ENCODE measurements at regions not wholly inside any gene's neighbourhood (a gene's known extent, or its start where the extent isn't known, plus 50 kb on each side); places are given as distances from the start of the nearest gene placed in this dataset.

DNA sequence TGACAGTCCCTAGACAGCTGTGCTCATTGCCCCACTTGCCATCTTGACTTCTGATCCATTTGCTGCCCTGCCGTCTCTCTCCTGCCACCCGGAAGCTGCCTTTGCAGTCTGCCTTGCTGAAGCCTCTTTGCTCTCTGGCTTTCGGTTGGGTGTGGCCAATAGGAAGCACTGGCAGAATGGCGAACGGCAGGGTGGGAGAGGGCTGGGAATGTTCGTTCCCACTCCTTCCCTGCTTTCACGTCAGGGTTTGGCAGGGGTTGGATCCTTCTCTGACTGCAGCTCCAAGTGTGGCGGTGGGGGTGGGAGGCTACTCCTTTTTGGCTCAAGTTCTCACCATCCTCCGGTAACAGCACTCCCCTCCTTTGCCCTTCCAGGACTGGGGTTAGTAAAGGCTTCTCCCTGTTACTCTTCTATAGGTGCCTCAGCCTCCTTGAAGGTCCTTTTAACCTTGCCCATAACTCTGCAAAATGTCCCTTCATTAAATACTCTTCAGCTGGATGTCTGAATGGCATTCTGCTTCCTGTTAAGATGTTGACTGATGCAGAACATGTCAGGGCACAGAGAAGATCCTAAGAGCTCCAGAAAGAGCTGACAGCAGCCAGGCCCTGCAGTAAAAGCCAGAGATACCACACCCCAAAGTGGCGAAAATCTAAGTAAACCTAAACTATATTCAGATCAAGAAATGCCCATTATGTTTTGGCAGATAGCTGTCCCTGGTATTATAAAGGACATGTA lies 299.7 kb downstream of the CDCA7 start:
- TF ChIP-seq, protein P1, sequence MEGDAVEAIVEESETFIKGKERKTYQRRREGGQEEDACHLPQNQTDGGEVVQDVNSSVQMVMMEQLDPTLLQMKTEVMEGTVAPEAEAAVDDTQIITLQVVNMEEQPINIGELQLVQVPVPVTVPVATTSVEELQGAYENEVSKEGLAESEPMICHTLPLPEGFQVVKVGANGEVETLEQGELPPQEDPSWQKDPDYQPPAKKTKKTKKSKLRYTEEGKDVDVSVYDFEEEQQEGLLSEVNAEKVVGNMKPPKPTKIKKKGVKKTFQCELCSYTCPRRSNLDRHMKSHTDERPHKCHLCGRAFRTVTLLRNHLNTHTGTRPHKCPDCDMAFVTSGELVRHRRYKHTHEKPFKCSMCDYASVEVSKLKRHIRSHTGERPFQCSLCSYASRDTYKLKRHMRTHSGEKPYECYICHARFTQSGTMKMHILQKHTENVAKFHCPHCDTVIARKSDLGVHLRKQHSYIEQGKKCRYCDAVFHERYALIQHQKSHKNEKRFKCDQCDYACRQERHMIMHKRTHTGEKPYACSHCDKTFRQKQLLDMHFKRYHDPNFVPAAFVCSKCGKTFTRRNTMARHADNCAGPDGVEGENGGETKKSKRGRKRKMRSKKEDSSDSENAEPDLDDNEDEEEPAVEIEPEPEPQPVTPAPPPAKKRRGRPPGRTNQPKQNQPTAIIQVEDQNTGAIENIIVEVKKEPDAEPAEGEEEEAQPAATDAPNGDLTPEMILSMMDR (IDR thresholded peaks at IDR 0.05; ENCODE audit: low read depth, low read length, poor library complexity, severe bottlenecking) = no peak
- no peak for TF ChIP-seq EZH2phosphoT487 (IDR thresholded peaks at IDR 0.05; ENCODE audit: borderline replicate concordance, low read length)
